Loucy (cell line): ENCODE measurements at regions not wholly inside any gene's neighbourhood (a gene's known extent, or its start where the extent isn't known, plus 50 kb on each side); places are given as distances from the start of the nearest gene placed in this dataset.

Experiments used
- EZH2phosphoT487 ChIP-seq: fragments of 200-600 bp; IDR thresholded peaks from 2 replicates; pipeline ENCODE4 v1.6.1; 2018; ENCODE audit warnings: antibody characterized with exemption, mild to moderate bottlenecking, moderate library complexity, borderline replicate concordance
- TF ChIP-seq, protein P1 (sequence below): fragments of 200-600 bp; sonication (generic); conservative IDR thresholded peaks from 2 replicates; pipeline ENCODE4 v1.5.1; 2014; ENCODE audit warnings: mild to moderate bottlenecking, antibody characterized with exemption, low read length

DNA sequence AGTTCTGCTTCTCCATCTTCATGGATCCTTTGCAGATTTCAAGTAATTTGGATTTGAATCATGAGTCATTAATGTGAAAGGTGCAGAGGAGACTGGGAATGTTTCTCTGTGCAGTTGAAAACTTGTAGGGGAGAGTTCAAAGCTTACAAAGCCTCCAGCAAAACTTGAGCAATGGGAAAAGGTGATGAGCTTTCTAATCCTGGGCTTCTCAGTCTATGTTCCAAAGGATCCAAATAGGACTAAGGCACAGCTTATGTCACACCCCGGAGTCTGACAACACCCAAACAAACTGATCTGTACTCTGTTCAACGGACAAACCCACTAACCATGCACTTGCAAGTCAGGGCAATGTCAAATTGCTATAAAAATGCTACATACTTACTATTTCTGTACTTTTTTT lies 134.8 kb downstream of the DUSP6 start:
- TF ChIP-seq, protein P1, sequence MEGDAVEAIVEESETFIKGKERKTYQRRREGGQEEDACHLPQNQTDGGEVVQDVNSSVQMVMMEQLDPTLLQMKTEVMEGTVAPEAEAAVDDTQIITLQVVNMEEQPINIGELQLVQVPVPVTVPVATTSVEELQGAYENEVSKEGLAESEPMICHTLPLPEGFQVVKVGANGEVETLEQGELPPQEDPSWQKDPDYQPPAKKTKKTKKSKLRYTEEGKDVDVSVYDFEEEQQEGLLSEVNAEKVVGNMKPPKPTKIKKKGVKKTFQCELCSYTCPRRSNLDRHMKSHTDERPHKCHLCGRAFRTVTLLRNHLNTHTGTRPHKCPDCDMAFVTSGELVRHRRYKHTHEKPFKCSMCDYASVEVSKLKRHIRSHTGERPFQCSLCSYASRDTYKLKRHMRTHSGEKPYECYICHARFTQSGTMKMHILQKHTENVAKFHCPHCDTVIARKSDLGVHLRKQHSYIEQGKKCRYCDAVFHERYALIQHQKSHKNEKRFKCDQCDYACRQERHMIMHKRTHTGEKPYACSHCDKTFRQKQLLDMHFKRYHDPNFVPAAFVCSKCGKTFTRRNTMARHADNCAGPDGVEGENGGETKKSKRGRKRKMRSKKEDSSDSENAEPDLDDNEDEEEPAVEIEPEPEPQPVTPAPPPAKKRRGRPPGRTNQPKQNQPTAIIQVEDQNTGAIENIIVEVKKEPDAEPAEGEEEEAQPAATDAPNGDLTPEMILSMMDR = no peak
- TF ChIP-seq EZH2phosphoT487 = no peak
